ENCODE measurements at regions not wholly inside any gene's neighbourhood (a gene's known extent, or its start where the extent isn't known, plus 50 kb on each side); places are given as distances from the start of the nearest gene placed in this dataset.

GRCh38 chr15:46865155-46865554 is 852.1 kb upstream of the SEMA6D start:
- ChIA-PET POLR2A (ENCODE audit: partially characterized antibody) (no interaction called here), CTCF (ENCODE audit: partially characterized antibody) (interaction anchor here (1.1 kb wide), 1 partner anchor 17 kb away, joined by 3 read pairs; no protein-coding TSS in a partner anchor)
- no peak overlapping the region for H2AFZ ChIP-seq (ENCODE audit: low read length)
- H2BK5ac ChIP-seq (ENCODE audit: low read depth, low read length) = no peak overlapping the region; the same call in 1 of the 2 replicates
- no peaks in the 10 kb centered on the region for H3K9me3 ChIP-seq (ENCODE audit: insufficient read depth in 2 of 2, low read depth in 1 of 2, low read length in 1 of 2)
- no peak overlapping the region for H3K9ac ChIP-seq (replicated peaks in 1 of 4; ENCODE audit: extremely low read depth in 1 of 4, low read depth in 3 of 4, low read length in 3 of 4)
- H2BK20ac ChIP-seq (ENCODE audit: low read length) = no peak overlapping the region
- no peak for FAIRE-seq
- H3K27me3 ChIP-seq (replicated peaks in 1 of 4; ENCODE audit: control insufficient read depth in 3 of 4, extremely low read depth in 1 of 4, insufficient read depth in 3 of 4, low read length in 3 of 4) = no peaks in the 10 kb centered on the region
- no peaks in the 10 kb centered on the region for H3K4me1 ChIP-seq (replicated peaks in 1 of 4; ENCODE audit: control insufficient read depth in 3 of 4, insufficient read depth in 4 of 4, low read length in 3 of 4)
- H3K56ac ChIP-seq (replicated peaks; ENCODE audit: insufficient read length, low read depth, low read length) = no peak overlapping the region
- H3K4me2 ChIP-seq (ENCODE audit: insufficient read depth in 1 of 2, low read depth in 2 of 2, low read length in 2 of 2) = no peak overlapping the region
- no peak overlapping the region for H3K18ac ChIP-seq (ENCODE audit: extremely low read depth, low read length)
- H3K14ac ChIP-seq (ENCODE audit: insufficient read length) = no peak overlapping the region
- no peak overlapping the region for H3K4ac ChIP-seq (replicated peaks; ENCODE audit: insufficient read length, low read depth, low read length)
- H2AK5ac ChIP-seq (ENCODE audit: low read depth, low read length) = no peak overlapping the region
- H3K23ac ChIP-seq (ENCODE audit: insufficient read length) = no peak overlapping the region
- no peak for DNase-seq (ENCODE audit: low read depth in 1 of 2, low spot score in 2 of 2)
- H2BK12ac ChIP-seq (ENCODE audit: low read depth, low read length) = no peak overlapping the region
- no peak overlapping the region for H4K5ac ChIP-seq (ENCODE audit: insufficient read length, low read depth, low read length)
- H3K27ac ChIP-seq (ENCODE audit: low read depth, low read length) = no peak overlapping the region
- WGBS, 2 experiments (ENCODE audit: extremely low coverage in 1 of 2, insufficient coverage in 1 of 2, insufficient read length in 1 of 2, insufficient replicate concordance in 2 of 2, low coverage in 1 of 2, low lambda C conversion rate in 2 of 2, missing lambda C conversion rate in 1 of 2) = 95% methylated on average over 6 of the region's 6 CpGs; no CpG with 5 or more reads in 1 of the 2 experiments
- no peaks in the 10 kb centered on the region for H3K79me2 ChIP-seq (ENCODE audit: control insufficient read depth in 1 of 2, insufficient read depth in 2 of 2, low read length in 2 of 2)
- H3K23me2 ChIP-seq (ENCODE audit: low read depth, low read length) = no peaks in the 10 kb centered on the region
- H4K20me1 ChIP-seq (replicated peaks in 1 of 2; ENCODE audit: control insufficient read depth in 1 of 2, insufficient read depth in 2 of 2, low read length in 2 of 2) = no peaks in the 10 kb centered on the region
- no peaks in the 10 kb centered on the region for H3K36me3 ChIP-seq (ENCODE audit: control insufficient read depth in 2 of 4, insufficient read depth in 4 of 4, low read length in 3 of 4)
- no peak overlapping the region for H4K91ac ChIP-seq (replicated peaks; ENCODE audit: insufficient read length, low read length)
- H4K8ac ChIP-seq (ENCODE audit: extremely low read depth, insufficient read depth, low read length) = peak overlapping the region; percentile 45; the same call in 1 of the 2 replicates
- H2BK120ac ChIP-seq (replicated peaks; ENCODE audit: low read depth, low read length) = no peak overlapping the region
- H3K4me3 ChIP-seq (ENCODE audit: extremely low read depth in 1 of 4, insufficient read depth in 2 of 4, low read depth in 3 of 4, low read length in 4 of 4) = no peak overlapping the region
- no peaks in the 10 kb centered on the region for H3K79me1 ChIP-seq (ENCODE audit: low read depth, low read length)
- no peak overlapping the region; the same call in 1 of the 2 replicates for H2BK15ac ChIP-seq (ENCODE audit: low read length)
- no peak for TF ChIP-seq GABPA (IDR thresholded peaks at IDR 0.05; ENCODE audit: borderline replicate concordance, insufficient read depth, low read length)
- no peak for TF ChIP-seq BACH1 (IDR thresholded peaks at IDR 0.05; ENCODE audit: low read length)
- TF ChIP-seq KDM1A (IDR thresholded peaks at IDR 0.05; ENCODE audit: borderline replicate concordance, low read length) = no peak
- TF ChIP-seq, protein P1, sequence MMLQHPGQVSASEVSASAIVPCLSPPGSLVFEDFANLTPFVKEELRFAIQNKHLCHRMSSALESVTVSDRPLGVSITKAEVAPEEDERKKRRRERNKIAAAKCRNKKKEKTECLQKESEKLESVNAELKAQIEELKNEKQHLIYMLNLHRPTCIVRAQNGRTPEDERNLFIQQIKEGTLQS (IDR thresholded peaks at IDR 0.05; ENCODE audit: insufficient read depth, low read depth, low read length) = no peak
- TF ChIP-seq HDAC6 (IDR thresholded peaks at IDR 0.05; ENCODE audit: low read depth, low read length) = no peak

Measured in H1 (cell line).